ENCODE measurements at regions not wholly inside any gene's neighbourhood (a gene's known extent, or its start where the extent isn't known, plus 50 kb on each side); places are given as distances from the start of the nearest gene placed in this dataset.
A peak's percentile ranks its signal among the peaks of the same experiment; 100 is the strongest.
"Not testable (repeated sequence)": the region's sequence is repeated elsewhere in the genome, so short reads cannot be mapped to it uniquely, and the experiment has no call there.

DNA sequence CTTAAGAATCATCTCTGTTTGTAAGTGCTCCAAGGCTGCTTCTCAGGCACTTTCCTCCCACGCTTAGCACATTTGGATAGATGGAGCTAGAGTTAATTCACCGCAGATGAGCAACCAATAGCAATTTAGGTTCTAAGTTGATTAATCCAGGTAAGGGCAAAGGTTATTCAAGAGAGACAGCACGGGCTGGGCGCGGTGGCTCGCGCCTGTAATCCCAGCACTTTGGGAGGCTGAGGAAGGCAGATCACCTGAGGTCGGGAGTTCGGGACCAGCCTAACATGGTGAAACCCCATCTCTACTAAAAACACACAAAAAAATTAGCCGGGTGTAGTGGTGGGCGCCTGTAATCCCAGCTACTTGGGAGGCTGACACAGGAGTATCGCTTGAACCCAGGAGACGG lies 54.5 kb upstream of the UNC13C start:
- DNase-seq (ENCODE audit: low read depth) = not testable (repeated sequence)

DNA sequence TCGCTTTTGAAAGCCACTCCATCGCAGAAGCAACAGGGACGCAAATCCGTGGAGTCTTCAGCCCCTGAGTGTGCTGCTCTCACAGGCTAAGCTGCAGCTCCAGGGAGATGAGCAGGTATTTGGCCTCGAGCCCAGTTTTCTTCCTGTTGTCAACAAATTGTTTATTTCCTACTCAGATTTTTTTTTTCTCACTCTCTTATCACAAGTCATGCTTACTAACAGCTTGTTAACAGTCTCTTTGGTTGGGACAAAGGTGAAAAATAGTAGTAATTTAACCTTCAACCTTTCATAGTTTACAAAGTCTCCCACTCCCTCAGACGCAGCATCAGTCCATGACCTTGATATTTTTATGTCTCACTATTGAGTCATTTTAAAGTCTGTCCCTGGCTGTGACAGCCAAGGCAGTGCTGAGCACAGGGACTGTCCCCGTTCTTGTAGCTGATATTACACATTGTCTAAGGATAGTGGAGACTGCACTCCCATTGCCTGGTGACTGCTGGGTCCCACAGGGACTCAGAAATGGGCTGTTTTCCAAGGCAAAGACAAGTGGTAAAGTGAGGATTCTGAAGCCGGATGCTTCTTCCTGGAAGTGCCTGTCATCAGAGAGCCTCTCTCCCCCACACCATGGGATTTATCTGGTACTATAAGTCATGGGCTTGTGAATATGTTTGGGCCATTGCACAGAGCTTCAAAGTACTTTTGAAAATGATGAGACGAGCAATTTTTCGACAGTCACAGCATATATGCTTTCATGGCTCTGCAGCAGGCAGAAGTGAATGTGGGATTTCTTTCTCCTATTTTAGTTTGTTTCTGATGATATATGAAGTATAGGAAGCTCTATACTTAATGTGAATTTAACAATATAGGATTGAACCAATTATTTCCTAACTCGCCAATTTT lies 59.8 kb upstream of the UNC13C start:
- DNase-seq (ENCODE audit: low read depth) = no peak

DNA sequence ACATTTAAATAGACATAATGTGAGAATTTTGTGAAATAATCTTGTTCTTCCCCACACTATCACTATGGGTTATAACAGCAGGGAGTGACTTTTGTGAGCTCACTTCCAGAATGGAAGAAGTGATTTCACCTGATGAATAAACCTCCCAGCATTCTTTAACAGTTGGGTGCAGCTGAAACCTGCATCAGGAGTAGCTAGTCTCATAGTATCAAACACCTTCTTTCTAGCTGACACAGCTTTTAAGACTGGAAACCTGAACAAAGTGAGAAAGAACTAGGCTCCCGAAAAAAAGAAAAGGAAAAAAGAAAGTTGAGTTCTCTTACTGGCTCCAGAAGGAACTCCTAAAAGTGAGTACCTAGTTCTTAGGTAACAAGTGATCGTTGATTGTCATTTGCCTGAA lies 61.1 kb upstream of the UNC13C start:
- no peak for DNase-seq (ENCODE audit: low read depth)

DNA sequence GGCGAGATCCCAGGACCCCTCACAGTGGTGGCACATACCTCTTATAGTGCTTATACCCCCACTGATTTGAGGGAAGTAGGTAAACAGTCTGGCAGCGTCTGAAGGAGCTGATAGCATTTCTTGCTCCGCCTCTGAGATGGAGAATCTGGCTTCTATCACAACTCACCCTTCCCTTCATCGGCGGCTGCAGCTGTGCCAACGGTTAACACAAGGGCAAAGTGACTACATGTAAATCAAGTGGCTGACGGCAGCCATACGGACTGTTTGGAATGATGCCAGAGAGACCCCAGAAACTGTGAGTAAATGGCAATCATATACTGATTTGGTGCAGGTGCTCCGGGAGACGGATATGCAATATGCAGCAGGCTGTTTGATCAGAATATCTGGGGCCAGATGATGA lies 66.8 kb upstream of the UNC13C start:
- DNase-seq (ENCODE audit: low read depth) = no peak

DNA sequence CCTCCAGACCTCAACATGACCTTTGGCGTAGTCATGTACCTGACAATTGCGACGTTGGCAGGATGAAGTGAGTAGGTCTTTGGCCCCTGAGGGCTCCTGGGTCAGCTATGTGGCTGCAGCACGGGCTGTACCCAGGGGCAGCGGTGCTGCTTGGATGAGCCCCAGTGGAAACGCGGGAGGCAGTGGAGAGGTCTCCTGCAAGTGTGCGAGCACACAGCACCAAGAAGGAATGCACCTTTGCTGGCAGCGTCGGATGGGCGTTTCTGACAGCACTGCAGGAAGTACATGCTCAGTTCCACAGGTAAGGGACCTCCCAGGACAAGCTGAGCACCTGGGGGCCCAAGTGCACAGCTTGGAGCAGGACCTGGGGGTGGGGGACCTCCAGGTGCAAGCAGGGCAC lies 67.4 kb upstream of the UNC13C start:
- DNase-seq (ENCODE audit: low read depth) = no peak

DNA sequence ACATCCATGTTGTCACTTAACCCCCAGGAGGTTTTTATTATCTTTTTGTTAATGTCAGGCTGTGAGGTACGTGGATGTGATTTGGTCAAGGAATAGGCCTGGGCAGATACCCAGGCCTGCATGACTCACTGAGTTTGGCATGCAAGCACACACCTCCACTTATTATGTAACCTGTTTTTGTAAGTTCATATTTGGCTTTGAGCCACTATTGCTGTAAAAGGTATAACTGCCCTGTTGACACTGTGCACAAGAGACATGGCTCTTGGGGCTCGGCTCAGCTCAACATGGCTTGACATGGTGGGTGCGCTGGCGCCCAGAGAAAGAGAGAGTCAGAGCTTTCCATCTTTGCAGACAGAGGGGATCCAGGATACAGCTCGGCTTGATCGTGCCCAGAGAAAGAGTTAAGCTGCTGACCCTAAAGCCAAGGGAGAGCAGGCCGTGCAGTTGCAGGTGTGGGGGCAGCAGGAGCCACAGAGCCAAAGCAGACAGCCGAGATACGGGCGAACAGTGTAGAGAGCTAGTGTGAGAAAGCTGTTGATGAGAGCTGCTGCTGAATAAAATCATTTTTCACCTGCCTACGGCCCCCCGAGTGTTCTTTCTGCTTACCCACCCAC lies 67.9 kb upstream of the UNC13C start:
- no peak for DNase-seq (ENCODE audit: low read depth)

DNA sequence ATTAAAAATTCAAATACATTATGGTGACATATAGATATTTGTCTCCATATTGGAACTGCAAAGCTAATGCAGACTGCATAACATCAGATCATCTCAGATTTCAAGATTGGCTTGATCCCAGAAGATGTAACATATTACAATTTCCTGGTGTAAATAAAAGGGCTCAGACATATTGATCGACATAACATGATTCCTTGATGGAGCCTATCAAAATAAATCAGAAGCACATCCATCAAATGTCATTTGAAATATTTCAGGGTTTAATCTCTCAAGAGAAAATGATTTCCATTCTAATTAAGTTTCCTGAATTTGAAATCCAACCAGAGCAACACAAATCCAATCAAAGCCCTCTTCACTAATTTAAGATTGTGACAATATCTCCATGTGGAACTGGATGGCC lies 75.1 kb upstream of the UNC13C start:
- DNase-seq (ENCODE audit: low read depth) = no peak

DNA sequence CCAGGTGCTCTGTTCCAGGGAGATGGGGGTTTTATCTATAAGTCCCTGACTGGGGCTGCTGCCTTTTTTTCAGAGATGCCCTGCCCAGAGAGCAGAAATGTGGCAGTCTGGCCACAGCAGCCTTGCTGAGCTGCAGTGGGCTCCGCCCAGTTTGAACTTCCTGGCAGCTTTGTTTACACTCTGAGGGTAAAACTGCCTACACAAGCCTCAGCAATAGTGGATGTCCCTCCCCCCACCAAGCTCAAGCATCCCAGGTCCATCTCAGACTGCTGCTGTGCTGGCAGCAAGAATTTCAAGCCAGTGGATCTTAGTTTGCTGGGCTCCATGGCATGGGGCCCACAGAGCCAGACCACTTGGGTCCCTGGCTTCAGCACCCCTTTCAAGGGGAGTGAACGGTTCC lies 84.8 kb upstream of the UNC13C start:
- not testable (repeated sequence) for DNase-seq (ENCODE audit: low read depth)

DNA sequence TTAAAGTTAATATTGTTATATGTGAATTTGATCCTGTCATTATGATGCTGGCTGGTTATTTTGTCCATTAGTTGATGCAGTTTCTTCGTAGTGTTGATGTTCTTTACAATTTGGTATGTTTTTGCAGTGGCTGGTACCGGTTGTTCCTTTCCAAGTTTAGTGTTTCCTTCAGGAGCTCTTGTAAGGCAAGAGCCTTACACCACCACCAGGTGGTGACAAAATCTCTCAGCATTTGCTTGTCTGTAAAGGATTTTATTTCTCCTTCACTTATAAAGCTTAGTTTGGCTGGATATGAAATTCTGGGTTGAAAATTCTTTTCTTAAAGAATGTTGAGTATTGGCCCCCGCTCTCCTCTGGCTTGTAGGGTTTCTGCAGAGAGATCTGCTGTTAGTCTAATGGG lies 86.4 kb upstream of the UNC13C start:
- DNase-seq (ENCODE audit: low read depth) = peak; percentile 5

DNA sequence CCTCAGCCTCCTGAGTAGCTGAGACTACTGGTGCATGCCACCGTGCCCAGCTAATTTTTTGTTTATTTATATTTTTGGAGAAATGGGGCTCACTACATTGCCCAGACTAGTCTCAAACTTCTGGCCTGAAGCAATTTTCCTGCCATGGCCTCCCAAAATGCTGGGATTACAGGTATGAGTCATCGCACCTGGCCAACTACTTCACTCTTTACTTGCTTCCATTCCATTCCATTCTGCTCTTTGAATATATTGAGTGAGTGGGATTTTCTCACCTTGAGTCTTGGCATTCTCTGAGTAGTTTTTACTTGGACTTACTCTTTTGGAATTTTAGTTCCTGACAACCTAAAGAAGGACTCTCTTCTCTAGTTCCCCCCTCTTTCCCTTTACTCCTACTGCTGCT lies 93.8 kb upstream of the UNC13C start:
- DNase-seq (ENCODE audit: low read depth) = no peak

DNA sequence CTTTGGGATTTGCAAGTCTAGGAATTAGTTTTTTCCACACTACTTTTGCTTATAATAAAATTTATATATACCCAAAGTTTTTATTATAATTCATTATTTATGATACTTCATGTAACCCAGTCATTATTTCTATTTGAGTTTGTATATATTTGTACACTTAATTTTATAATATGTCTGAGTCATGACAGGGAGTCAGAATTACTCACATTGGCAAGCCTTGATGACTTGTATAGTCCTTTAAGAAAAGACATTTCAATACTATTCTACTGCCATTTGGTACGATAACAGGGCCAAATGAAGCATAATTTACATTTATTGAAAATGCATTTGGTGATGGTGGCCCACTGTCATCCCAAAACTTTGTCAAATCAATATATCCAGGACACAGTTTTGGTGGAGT lies 95.9 kb upstream of the UNC13C start:
- no peak for DNase-seq (ENCODE audit: low read depth)

DNA sequence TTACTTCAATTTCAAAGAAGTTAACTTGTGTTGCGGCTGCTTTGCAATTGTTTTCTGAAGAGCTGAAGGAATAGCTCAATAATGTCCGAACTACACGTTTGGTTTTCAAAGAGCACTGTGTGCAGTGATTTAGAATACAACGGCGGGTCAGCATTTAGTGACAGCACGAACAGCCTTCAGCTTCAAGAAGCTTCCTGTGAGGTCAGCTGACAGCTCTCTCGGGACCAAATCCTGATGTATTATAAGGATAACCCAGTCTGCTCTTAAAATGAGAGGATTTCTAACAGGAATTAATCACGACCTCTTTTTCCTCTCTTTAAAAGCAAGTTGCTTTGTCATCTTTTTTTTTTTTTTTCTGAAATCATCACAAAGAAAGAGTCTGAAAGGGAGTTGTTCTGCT lies 97.9 kb upstream of the UNC13C start:
- no peak for DNase-seq (ENCODE audit: low read depth)

DNA sequence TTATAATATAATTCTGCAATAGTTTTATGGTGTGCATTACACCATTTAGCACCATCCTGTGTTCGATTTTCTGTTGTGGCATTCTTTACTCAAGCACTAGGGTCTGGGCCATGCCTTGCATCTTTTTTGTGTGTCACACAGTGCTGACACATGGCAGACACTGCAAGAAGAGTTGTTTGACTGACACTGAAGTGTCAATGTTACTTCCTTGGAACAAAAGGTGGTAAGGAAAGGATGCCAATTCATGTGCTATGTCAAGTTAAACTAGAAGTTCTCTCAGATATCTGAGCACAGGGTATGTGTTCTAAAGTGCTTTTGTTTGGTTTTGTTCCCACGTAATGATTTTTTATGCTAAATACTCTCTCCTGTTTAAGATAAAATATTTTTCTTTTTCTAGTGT lies 102.5 kb upstream of the UNC13C start:
- no peak for DNase-seq (ENCODE audit: low read depth)

DNA sequence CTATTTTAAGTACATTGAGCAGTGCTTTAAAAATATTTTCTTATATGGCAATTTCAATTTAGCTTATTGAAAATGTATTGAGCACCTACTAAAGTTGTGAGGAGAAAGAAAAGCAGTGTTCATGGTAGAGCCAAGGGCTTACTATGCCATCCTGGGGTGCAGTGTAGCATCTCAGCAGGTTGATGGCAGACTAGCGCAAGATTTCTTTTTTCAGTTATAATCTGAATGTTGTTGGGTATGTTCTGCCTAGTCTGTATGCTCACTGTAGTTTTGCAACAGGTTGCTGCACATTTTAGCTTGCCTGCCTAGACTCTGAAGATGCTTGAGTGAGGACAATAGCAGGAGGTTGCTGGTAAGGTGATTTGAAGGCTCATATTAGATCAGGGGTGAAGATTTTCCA lies 103.1 kb upstream of the UNC13C start:
- DNase-seq (ENCODE audit: low read depth) = no peak

DNA sequence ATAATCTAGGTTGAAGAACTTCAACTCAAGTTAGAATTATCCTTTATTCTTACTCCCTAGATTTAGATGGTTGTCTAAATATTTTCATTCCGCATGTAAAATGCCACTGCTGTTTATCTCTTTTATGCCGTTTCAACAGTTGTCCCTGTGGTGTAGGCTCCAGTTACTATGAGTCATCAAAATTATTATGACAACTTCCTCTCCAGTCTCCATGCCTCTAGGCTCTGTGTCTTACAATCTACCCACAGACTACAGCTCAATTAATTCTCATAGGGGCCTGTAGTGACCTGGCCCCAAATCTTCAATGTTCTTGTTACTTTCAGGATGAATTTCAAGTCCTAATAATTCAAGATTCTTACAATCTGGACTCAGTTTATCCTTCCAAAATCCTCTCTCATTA lies 105.8 kb upstream of the UNC13C start:
- DNase-seq (ENCODE audit: low read depth) = no peak

DNA sequence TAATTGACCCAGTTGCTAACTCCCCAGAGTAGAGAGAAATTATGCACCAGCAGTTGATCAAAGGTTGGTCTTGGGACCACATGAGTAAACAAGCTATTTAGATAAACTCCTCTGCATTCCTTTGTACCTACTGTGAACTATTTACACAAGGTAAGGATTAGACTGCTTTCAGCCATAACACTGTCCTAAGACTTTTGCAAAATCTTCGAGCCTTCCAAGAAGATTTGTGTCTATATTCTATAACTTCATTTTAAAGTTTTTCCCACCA lies 108.5 kb upstream of the UNC13C start:
- no peak for DNase-seq (ENCODE audit: low read depth)

DNA sequence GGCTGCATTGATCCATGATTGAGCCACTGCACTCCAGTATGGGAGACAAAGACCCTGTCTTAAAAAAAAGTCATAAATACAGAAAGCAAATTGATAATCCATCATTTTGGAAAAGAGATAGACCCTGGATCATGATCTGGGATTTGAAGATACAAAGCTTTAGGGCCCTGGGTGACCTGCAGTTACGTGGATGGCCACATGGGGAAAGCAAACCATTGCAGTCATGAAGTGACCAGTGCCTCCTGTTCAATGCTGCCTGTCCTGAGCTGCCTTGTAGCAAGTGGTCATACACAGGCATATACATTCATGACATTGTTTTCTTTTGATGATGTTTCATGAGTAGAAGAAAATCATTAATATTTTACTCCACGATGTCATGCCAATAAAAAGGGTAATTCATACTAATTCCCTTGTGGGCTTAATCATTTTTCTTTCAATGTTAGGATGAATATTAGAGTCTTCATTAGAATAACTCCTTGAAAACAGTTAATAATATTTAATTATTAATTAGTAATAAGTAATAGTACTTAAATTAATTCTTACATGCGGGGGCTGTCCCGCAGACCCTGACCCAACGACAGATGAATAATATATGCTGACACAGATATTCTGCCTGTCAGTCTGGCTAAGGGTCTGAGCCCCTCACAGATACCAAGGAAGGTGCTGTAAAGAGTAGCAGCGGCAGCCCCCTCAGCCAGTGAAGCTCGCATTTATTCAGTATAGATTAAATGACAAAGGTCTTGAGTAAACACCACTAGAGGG lies 109.0 kb upstream of the UNC13C start:
- peak; percentile 0 for DNase-seq (ENCODE audit: low read depth)

DNA sequence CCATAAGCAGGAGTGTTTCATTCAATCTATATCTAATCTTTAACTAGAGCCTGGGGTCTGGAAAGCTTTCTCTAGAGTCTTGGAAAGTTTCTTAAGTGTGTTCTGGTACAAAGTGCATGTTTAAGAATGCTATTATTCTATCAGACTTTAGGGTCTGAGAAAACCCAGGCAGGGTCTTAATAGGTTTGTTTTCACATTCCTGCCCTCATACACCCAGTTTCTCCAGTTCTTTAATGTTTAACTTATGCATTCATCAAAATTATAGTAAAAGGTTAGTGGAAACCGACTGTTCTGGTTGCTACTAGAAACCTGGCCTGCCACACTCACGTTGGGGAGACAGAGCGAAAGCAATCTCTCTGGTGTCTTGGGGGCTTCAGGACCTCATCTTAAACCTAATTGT lies 102.9 kb upstream of the WDR72 start:
- DNase-seq (ENCODE audit: low read depth) = no peak

DNA sequence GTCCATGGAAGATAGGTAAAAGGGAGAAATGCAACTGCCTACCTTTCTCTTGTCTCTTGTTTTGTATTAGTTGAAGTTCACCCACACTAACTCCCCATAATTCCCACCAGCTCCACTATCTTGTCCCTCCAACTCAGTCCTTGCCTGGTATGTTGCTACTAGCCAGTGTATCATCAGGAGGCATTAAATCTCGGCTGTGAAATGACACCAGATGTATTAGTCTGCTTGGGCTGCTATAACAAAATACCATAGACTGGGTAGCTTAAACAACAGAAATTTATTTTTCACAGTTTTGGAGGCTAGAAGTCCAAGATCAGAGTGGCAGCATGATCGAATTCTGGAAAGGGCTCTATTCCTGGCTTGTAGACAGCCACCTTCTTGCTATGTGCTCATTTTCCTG lies 102.3 kb upstream of the WDR72 start:
- no peak for DNase-seq (ENCODE audit: low read depth)

DNA sequence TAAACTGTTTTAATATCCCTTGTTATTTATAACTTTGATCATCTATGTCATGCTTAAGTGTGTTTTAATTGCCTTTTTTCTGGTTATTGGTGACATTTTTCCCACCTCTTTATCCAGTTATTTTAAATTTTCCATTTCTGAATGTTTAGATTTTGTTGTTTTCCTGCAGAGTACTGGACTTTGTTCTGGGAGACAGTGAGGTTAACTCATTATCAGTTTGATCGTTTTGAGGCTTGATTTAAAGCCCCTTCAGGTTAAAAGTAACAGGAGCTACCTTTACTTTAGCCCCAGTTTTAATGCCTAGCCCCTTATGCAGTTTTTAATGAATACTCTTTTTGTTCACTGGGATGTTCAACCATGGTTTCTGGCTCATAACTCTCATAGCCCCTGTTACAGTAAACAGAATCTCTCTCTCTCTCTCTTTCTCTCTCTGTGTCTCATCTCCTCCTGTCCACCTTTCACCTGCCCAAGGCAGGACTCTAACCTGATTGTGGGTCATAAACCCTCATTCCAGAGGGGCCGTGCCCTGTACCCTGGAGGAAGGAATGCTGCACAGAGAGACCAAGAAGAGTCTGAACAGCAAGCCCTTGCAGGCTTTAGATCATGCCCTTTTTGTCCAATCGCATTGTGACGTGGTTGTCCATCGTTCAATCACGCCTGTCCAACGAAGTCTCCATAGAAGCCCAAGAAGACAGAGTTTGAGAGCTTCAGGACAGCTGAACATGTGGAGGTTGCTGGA lies 91.8 kb upstream of the WDR72 start:
- no peak for DNase-seq (ENCODE audit: low read depth)

DNA sequence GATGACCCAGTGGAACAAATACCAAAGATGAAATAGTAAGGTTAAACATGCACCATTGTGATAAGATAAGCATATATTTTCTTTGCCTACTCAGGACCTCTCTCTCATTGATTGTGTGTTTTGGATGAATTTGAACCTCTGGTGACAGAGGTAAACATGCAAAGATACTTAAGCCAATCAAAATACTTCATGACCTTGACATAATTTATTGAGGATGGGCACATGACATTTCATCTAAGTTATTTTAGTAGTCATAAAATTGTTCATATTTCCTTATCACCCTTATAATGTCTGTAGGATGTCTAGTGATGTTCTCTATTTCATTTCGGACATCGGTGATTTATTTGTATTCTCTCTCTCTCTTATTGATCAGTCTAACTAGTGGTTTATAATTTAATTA lies 88.3 kb upstream of the WDR72 start:
- no peak for DNase-seq (ENCODE audit: low read depth)

DNA sequence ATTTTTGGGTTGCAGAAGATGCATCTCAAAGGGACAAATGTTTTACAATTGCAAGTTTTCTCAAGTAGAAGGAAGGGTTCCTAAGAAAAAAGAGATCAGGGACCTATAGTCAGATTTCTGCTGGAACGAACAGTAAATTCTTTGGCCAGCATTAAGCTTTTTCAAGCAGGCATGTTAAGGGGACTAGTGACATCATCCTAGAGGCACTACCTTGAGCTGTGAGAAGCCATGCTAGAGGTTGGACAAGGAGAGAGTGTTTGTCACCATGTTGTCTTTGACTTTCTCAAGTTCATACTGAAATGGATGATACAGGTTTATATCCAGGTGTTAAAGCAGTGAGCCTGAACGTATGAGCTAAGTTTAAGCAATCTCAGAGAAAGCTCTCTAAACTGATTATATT lies 85.2 kb upstream of the WDR72 start:
- DNase-seq (ENCODE audit: low read depth) = no peak

Measured in iris pigment epithelial cell (primary cell).